Activated CD4-positive, alpha-beta T cell treated with anti-CD3 and anti-CD28 coated beads, Interleukin-2, amount 10 ng/mL, durations not matched to agents 7 days and 5 days (primary cell): ENCODE measurements at regions not wholly inside any gene's neighbourhood (a gene's known extent, or its start where the extent isn't known, plus 50 kb on each side); places are given as distances from the start of the nearest gene placed in this dataset.

Experiments
- CTCF ChIA-PET: fragments of 350-600 bp; sonication (Branson Sonifier 250); formaldehyde crosslinking; loops from one replicate; lab custom pipeline; 2021; ENCODE audit warnings: antibody characterized with exemption; lab: Charles Lee
- POLR2A ChIA-PET: fragments of 350-600 bp; sonication (Branson Sonifier 250); formaldehyde crosslinking; loops from one replicate; lab custom pipeline; 2021; ENCODE audit warnings: antibody characterized with exemption; lab: Charles Lee
- DNase-seq: peaks from one replicate; pipeline ENCODE4 v3.0.0-alpha.2; 2020
- H3K27ac Mint-ChIP-seq: one replicate; pipeline ENCODE4 v1.8.0; 2021; ENCODE audit warnings: mild to moderate bottlenecking, moderate library complexity, mixed read lengths
- H3K27me3 Mint-ChIP-seq: one replicate; pipeline ENCODE4 v1.8.0; 2021; ENCODE audit warnings: mixed read lengths
- H3K36me3 Mint-ChIP-seq: one replicate; pipeline ENCODE4 v1.8.0; 2021; ENCODE audit warnings: low read depth, mixed read lengths
- H3K4me1 Mint-ChIP-seq: one replicate; pipeline ENCODE4 v1.8.0; 2021; ENCODE audit warnings: mixed read lengths
- H3K4me3 Mint-ChIP-seq: one replicate; pipeline ENCODE4 v1.8.0; 2021; ENCODE audit warnings: mild to moderate bottlenecking, moderate library complexity, mixed read lengths
- H3K9me3 Mint-ChIP-seq: one replicate; pipeline ENCODE4 v1.8.0; 2021; ENCODE audit warnings: mixed read lengths

DNA sequence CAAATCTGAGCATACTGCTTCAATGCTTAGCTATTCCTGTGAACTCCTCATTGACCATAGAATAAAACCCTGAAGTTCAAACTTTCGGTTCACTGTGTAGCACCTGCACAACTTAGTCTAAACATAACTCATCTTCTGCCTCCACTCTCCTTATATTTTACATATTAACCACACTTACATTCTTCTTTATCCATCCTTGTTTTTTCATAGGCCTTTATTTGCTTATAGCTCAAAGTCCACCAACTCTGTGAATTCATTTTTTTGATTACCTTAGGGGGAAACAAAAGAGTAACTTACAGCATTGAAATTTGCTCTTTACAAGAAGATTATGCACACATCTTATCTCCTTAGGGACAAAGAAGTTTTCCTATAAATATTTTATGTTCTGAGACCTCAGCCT, 521.6 kb upstream of the FAT3 start:
- Mint-ChIP-seq H3K27ac (no peak overlapping the region), H3K4me1 (no peaks in the 10 kb centered on the region), H3K9me3 (peaks cover 6% of the 10 kb centered on the region), H3K36me3 (no peaks in the 10 kb centered on the region), H3K4me3 (no peak overlapping the region), H3K27me3 (no peaks in the 10 kb centered on the region)
- DNase-seq = no peak
- ChIA-PET CTCF (no interaction called here), POLR2A (no interaction called here)

DNA sequence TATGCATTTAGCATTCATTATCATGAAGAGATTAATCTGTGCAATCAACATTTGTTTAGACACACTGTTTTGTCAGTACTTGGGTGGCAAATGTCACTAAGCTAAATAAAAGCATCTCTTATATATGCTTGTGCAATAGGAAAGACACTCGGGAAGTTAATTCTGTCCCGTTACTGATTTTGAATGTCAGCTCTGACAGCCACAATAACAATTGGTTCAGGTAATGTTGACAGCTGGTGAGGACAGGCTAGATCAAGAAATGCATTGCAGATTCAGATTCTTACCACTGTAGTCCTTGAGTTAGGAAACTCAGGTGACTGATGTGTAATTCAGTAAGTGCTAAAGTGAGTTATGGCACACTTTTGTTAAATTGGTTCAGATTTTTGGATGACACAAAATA, 523.8 kb upstream of the FAT3 start:
- Mint-ChIP-seq H3K9me3 (peaks cover 2% of the 10 kb centered on the region), H3K4me3 (no peak overlapping the region), H3K27ac (no peak overlapping the region), H3K4me1 (no peaks in the 10 kb centered on the region), H3K27me3 (no peaks in the 10 kb centered on the region), H3K36me3 (no peaks in the 10 kb centered on the region)
- POLR2A ChIA-PET = no interaction called here
- no peak for DNase-seq
- CTCF ChIA-PET = no interaction called here

DNA sequence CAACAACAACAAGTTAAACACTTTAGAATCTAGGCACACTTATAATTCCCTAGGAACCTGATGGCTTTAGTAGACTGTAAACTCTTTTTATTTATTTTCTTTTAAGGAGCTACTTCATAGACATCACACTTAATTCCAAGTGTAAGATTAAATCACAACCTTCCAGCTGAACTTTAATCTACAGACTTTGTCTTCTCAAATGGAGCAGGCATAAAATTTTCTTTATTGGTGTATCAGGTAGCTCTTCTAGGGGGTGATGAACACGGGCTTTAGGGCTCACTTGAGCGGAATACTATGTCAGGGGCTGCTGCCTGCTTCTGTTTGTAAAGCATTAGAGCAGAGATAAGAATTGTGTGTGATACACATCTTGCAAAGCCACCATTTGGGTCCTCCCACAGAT, 525.8 kb upstream of the FAT3 start:
- Mint-ChIP-seq H3K36me3 (no peaks in the 10 kb centered on the region), H3K9me3 (peaks cover 2% of the 10 kb centered on the region), H3K4me3 (no peak overlapping the region), H3K4me1 (no peaks in the 10 kb centered on the region), H3K27ac (no peak overlapping the region), H3K27me3 (no peaks in the 10 kb centered on the region)
- CTCF ChIA-PET = no interaction called here
- no peak for DNase-seq
- POLR2A ChIA-PET = no interaction called here

DNA sequence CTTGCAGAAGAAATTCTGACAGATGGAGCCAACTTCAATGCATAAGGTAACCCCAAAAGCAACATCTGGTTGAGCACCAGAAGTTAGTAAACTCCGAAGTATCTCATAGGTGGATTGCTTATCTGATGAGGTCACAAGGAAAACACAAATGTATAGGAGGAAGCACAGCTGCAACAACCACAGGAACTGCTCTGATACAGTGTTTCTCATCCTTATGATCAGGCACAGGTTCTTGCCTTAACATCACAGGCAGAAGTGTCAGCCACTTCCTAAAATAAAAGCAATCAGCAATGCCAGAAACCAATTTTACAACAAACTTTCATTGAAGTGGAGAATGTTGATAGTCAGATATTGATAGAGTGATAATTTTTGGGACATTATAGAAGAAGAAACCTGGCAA, 530.3 kb upstream of the FAT3 start:
- no peaks in the 10 kb centered on the region for H3K36me3 Mint-ChIP-seq
- no peaks in the 10 kb centered on the region for H3K4me1 Mint-ChIP-seq
- ChIA-PET POLR2A (no interaction called here), CTCF (no interaction called here)
- H3K27me3 Mint-ChIP-seq = no peaks in the 10 kb centered on the region
- DNase-seq = no peak
- no peak overlapping the region for H3K4me3 Mint-ChIP-seq
- no peaks in the 10 kb centered on the region for H3K9me3 Mint-ChIP-seq
- no peak overlapping the region for H3K27ac Mint-ChIP-seq

DNA sequence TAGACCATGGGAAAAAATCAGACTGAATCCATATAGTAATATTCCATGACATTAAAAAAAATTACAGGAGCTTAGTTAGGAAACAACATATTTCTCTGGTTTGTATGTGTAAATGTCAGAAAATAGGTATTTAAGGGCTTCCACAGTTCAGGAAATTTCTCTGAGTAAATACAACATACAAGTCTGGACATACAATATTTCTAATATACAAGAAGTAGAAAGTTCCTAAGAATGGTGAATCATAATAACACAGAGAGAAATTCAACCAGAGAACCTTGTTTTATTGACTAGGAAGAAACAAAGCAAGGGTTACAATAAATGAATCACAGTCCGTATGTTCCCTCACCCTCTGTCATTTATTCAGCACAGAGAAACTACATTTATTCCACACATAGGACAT, 532.7 kb upstream of the FAT3 start:
- Mint-ChIP-seq H3K4me1 (no peaks in the 10 kb centered on the region), H3K27ac (no peak overlapping the region), H3K36me3 (no peaks in the 10 kb centered on the region), H3K27me3 (no peaks in the 10 kb centered on the region), H3K9me3 (peaks cover 4% of the 10 kb centered on the region), H3K4me3 (no peak overlapping the region)
- ChIA-PET CTCF (interaction anchor here (0.6 kb wide), 1 partner anchor 27 kb away, joined by 3 read pairs; no protein-coding TSS in a partner anchor), POLR2A (no interaction called here)
- DNase-seq = no peak

DNA sequence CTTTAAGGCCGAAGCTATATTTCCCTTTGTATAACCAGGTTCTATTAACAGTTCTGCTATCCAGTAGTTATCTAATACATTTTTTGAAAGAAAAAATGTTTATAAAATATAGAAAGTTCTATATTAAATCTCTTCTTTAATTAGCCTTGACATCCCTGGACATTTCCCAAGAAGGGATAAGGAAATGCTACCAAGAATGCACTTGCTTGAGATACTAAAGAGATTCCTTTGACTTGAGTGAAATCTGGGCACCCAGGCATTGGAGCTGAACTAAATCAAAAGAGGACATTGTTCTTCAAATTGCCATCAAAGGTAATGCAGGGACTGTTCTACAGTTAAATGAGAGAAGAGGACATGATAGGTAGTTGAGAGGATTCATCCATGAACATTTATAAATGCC, 535.9 kb upstream of the FAT3 start:
- Mint-ChIP-seq H3K4me1 (no peaks in the 10 kb centered on the region), H3K9me3 (peaks cover 6% of the 10 kb centered on the region), H3K27me3 (no peaks in the 10 kb centered on the region), H3K36me3 (no peaks in the 10 kb centered on the region), H3K4me3 (no peak overlapping the region), H3K27ac (no peak overlapping the region)
- ChIA-PET POLR2A (no interaction called here), CTCF (no interaction called here)
- no peak for DNase-seq

DNA sequence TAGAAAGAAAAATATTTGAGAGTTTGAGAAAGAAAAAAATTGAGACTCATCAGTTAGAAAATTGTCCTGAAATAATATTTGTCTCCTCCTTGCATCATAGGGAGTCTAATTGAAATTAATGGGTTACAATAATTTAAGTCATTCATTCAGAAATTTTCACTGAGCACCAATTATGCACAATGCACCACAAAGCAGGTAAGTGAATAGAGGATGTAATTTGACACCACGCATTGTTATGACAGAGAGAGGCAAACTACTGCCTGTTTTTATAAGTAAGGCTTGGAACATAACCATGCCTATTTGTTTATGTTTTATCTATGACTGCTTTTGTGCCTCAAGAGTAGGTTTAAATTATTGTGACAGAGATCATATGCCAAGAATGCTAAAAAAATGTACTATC, 537.9 kb upstream of the FAT3 start:
- CTCF ChIA-PET = no interaction called here
- H3K36me3 Mint-ChIP-seq = no peaks in the 10 kb centered on the region

DNA sequence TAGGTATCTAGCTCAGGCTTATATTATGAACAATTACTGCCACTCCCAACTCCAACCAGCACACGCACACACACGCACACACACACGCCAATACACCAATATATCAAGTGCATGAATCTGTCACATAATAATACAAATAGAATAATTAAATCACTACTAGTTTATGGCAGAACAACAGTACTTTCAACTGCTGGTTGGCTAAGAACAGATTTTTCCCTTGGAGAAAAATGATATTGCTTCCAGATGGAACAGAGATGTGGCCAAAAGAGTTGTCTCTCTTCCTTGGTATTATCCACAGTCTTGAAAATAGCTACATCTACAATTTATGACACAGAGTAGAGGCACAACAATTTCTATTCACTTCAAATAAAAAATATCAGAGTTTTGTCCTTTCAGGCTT, 538.3 kb upstream of the FAT3 start:
- Mint-ChIP-seq H3K27ac (no peak overlapping the region), H3K36me3 (no peaks in the 10 kb centered on the region), H3K4me1 (no peaks in the 10 kb centered on the region), H3K9me3 (peaks cover 6% of the 10 kb centered on the region), H3K27me3 (no peaks in the 10 kb centered on the region), H3K4me3 (no peak overlapping the region)
- DNase-seq = no peak
- ChIA-PET POLR2A (no interaction called here), CTCF (no interaction called here)

More for the DNA sequence above, 537.9 kb upstream of the FAT3 start:
- POLR2A ChIA-PET = no interaction called here
- H3K9me3 Mint-ChIP-seq = peaks cover 6% of the 10 kb centered on the region
- H3K27ac Mint-ChIP-seq = no peak overlapping the region
- no peak for DNase-seq
- H3K27me3 Mint-ChIP-seq = no peaks in the 10 kb centered on the region
- no peaks in the 10 kb centered on the region for H3K4me1 Mint-ChIP-seq
- no peak overlapping the region for H3K4me3 Mint-ChIP-seq

DNA sequence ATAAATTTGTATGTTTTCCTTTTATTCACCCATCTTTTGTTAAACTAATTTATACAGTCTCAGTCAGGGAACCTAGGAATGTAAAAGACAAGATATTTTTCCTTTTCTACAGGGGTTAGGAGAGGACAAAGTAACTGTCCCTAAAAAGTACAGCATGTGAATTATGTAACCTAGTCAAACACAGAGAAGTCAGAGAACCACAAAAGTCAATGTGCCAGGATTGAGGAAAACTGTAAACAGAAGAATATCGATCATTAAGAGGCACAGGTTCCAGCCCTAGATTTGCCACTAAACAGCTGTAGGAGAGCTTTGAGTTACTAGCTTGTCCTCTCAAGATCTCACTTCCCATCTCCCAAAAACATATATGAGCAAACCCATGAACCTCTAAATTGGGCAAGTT, 550.9 kb upstream of the FAT3 start:
- H3K9me3 Mint-ChIP-seq = peaks cover 8% of the 10 kb centered on the region
- no peaks in the 10 kb centered on the region for H3K4me1 Mint-ChIP-seq
- no peak for DNase-seq
- ChIA-PET CTCF (no interaction called here), POLR2A (no interaction called here)
- no peak overlapping the region for H3K27ac Mint-ChIP-seq
- H3K27me3 Mint-ChIP-seq = no peaks in the 10 kb centered on the region
- no peaks in the 10 kb centered on the region for H3K36me3 Mint-ChIP-seq
- H3K4me3 Mint-ChIP-seq = no peak overlapping the region

DNA sequence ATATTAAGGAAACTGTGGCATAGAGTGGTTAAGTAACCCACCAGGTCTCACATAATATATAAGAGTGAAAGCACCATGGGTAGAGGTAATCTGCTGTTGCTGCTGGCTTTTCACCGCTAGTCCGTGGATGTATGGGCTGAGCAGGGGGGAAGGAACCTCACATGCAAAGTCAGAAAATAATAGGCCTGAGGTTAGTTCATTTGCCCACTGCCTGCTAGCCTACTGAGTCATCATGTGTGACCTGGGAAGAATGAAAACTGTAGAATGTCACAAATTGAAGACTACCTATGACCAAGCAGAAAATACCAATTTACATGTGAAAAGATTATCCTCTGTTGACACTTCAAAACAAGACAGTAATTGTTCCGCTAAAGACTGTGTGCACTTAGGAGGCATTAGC, 560.1 kb upstream of the FAT3 start:
- no peaks in the 10 kb centered on the region for H3K36me3 Mint-ChIP-seq
- H3K4me1 Mint-ChIP-seq = no peaks in the 10 kb centered on the region
- H3K9me3 Mint-ChIP-seq = no peaks in the 10 kb centered on the region
- DNase-seq = no peak
- no peaks in the 10 kb centered on the region for H3K27me3 Mint-ChIP-seq
- no peak overlapping the region for H3K4me3 Mint-ChIP-seq
- ChIA-PET CTCF (no interaction called here), POLR2A (no interaction called here)
- H3K27ac Mint-ChIP-seq = no peak overlapping the region

DNA sequence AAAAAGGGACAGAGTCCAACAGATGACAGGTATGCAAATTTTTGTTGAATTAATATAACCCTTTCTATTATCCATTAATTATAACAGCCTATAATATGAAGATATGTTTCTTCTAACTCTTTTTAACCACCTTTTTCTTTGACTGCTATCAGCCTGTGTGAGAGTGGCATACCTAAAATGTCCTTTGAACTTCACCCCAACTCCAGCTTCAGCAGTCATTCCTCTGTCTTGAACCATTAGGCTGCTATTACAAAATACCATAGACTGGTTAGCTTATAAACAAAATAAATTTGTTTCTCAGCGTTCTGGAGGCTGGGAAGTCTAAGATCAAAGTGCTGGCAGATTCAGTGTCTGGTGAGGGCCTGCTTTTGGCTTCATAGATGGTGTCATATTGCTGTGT, 564.6 kb upstream of the FAT3 start:
- H3K27ac Mint-ChIP-seq = no peak overlapping the region

DNA sequence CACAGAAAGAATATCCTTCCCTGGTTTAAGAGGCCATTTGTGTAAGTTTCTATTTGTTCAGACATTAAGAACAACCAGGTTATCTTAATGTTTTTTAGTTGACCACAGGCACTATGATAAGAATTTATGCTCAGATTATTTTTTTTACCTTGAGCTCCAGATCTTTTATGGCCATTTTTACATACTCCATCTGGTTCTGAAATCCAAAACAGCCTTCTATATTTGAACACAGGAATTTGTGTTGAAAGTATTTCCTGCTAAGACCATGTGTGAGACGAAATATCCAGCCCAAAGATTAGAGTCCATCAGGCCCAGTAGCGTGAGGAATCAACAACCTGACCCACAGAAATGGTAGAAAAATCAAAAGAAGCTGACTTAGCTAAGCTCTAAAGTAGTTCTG, 569.9 kb upstream of the FAT3 start:
- no peak overlapping the region for H3K4me3 Mint-ChIP-seq
- H3K9me3 Mint-ChIP-seq = peaks cover 5% of the 10 kb centered on the region
- no peaks in the 10 kb centered on the region for H3K27me3 Mint-ChIP-seq
- H3K4me1 Mint-ChIP-seq = no peaks in the 10 kb centered on the region
- no peak for DNase-seq
- CTCF ChIA-PET = no interaction called here
- no peaks in the 10 kb centered on the region for H3K36me3 Mint-ChIP-seq
- POLR2A ChIA-PET = no interaction called here
- H3K27ac Mint-ChIP-seq = no peak overlapping the region

More for the DNA sequence above, 564.6 kb upstream of the FAT3 start:
- ChIA-PET POLR2A (no interaction called here), CTCF (no interaction called here)
- Mint-ChIP-seq H3K9me3 (peaks cover 5% of the 10 kb centered on the region), H3K4me3 (no peak overlapping the region), H3K4me1 (no peaks in the 10 kb centered on the region), H3K27me3 (no peaks in the 10 kb centered on the region), H3K36me3 (no peaks in the 10 kb centered on the region)
- no peak for DNase-seq

DNA sequence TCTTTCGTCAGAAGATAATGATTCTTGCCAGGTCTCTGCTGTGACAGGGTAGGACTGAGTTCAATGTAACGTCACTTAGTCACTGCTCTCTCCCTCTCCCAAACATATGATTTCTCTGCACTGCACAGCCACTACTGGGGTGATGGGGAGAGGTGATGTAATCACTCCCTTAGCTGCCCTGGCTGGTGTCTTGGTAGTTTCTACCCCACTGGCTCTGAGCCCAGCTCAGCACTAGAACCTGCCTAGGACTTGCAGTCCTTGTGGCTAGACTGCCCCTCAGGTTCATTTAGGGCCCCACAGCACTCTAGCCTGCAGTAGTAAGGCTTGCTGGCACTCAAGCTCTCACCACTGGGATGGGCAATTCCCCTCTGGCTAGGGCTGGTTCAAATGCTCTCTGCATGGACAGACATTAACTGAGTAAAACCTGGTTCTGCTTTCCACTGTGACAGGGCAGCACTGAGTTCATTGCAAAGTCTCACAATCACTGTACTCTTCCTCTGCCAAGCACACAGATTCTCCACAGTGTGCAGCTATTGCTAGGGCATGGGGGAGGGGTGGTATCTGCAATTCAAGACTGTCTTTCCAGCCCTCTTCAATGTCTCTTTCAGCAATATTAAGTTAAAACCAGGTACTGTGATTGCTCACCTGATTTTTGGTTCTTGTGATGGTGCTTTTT, 571.4 kb upstream of the FAT3 start:
- H3K36me3 Mint-ChIP-seq = no peaks in the 10 kb centered on the region
- CTCF ChIA-PET = no interaction called here

DNA sequence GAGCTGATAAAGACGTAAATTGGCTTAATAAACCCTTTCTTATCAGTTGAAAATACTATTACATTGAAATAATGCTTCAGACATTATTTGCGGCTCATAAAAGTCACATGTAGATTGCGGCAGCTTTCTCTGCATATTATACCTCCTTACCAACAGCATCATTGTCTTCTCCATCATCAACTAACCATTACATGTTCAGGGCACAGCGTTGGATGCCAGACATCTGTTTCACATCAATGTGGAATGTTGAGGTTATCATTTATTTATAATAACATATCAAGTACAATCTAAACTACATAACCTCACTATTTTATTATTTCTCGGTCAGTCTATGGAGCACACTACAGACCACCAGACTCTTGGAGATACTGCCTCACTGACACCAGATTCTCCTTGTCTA, 573.8 kb upstream of the FAT3 start:
- no peaks in the 10 kb centered on the region for H3K9me3 Mint-ChIP-seq
- no peak overlapping the region for H3K27ac Mint-ChIP-seq
- no peaks in the 10 kb centered on the region for H3K36me3 Mint-ChIP-seq
- DNase-seq = no peak
- H3K4me1 Mint-ChIP-seq = no peaks in the 10 kb centered on the region
- no peaks in the 10 kb centered on the region for H3K27me3 Mint-ChIP-seq
- ChIA-PET POLR2A (no interaction called here), CTCF (no interaction called here)
- H3K4me3 Mint-ChIP-seq = no peak overlapping the region

More for the DNA sequence above, 571.4 kb upstream of the FAT3 start:
- POLR2A ChIA-PET = no interaction called here
- Mint-ChIP-seq H3K4me1 (no peaks in the 10 kb centered on the region), H3K9me3 (peaks cover 4% of the 10 kb centered on the region), H3K4me3 (no peak overlapping the region), H3K27ac (no peak overlapping the region), H3K27me3 (no peaks in the 10 kb centered on the region)
- no peak for DNase-seq
